ENCODE measurements at regions not wholly inside any gene's neighbourhood (a gene's known extent, or its start where the extent isn't known, plus 50 kb on each side); places are given as distances from the start of the nearest gene placed in this dataset.

DNA sequence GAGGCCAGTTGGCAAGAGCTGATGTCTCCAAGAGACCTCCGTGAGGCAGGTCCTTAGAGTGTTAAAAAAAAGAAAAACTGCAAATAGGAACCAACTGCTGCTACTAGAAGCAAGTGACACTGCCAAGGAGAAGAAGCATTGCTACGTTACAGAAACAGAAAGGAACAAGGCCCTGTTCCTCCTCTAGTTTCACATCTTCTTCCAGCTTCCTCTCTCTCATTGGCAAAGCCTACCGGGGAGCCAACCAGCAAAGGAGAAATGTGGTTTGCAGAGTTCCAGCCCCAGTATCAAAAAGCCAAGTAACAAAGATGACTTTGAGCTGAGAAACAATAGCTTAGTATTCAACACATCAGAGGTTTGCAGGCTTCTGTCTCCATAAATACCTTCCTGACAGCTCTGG, 145.9 kb downstream of the PRELID2 start:
- no peaks in the 10 kb centered on the region for H3K36me3 ChIP-seq
- H3K4me1 ChIP-seq, result no peaks in the 10 kb centered on the region
- no peaks in the 10 kb centered on the region for H3K9me3 ChIP-seq
- H3K27me3 ChIP-seq, result no peaks in the 10 kb centered on the region
- TF ChIP-seq, protein P1, sequence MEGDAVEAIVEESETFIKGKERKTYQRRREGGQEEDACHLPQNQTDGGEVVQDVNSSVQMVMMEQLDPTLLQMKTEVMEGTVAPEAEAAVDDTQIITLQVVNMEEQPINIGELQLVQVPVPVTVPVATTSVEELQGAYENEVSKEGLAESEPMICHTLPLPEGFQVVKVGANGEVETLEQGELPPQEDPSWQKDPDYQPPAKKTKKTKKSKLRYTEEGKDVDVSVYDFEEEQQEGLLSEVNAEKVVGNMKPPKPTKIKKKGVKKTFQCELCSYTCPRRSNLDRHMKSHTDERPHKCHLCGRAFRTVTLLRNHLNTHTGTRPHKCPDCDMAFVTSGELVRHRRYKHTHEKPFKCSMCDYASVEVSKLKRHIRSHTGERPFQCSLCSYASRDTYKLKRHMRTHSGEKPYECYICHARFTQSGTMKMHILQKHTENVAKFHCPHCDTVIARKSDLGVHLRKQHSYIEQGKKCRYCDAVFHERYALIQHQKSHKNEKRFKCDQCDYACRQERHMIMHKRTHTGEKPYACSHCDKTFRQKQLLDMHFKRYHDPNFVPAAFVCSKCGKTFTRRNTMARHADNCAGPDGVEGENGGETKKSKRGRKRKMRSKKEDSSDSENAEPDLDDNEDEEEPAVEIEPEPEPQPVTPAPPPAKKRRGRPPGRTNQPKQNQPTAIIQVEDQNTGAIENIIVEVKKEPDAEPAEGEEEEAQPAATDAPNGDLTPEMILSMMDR (IDR thresholded peaks at IDR 0.05), result no peak
- no peak overlapping the region for H3K4me3 ChIP-seq
- no peak for DNase-seq (ENCODE audit: low spot score)
- H3K27ac ChIP-seq, result no peak overlapping the region

DNA sequence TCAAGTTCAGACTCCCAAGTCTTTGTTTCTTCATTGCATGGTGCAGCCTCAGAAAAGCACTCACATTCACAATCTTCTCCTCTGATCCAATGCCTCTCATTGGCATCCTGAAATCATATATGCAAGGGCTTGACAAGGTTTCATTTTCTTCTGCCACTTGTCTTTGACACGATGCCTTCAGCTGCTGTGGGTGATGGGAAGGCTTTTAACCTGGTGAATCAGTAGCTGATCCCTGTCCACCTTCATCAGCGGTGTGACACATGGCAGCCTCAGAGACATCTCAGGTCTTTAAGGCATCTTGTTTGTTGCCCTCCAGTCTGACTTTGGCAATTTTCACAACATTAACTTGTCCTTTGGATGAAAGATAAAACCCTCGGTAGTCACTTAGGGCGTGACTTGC, 147.2 kb downstream of the PRELID2 start:
- no peak for DNase-seq (ENCODE audit: low spot score)
- H3K4me1 ChIP-seq, result no peaks in the 10 kb centered on the region
- TF ChIP-seq, protein P1 (IDR thresholded peaks at IDR 0.05), result no peak
- no peak overlapping the region for H3K4me3 ChIP-seq
- no peaks in the 10 kb centered on the region for H3K27me3 ChIP-seq
- H3K27ac ChIP-seq, result no peak overlapping the region
- no peaks in the 10 kb centered on the region for H3K9me3 ChIP-seq
- no peaks in the 10 kb centered on the region for H3K36me3 ChIP-seq

DNA sequence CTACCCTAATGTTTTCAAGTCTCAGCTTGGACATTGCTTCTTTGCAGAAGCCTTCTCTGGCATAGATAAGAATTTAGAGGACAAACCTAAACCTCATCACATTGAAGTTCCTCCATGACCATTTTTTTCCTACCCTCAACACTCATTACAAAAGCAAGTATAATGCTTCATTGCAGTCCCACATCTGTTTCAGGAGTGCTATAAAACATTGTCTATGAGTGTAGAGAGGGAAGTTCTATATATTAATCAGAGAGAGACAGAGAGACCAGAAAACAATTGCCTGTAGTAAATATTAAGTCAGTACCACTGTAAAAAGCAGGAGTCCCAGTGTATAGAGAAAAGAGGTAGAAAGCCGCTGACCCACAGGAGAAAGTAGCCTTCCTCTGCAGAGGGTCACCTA, 149.7 kb downstream of the PRELID2 start:
- no peak overlapping the region for H3K4me3 ChIP-seq
- H3K4me1 ChIP-seq, result peaks cover 0 to 17% of the 10 kb centered on the region in 2 donors
- no peaks in the 10 kb centered on the region for H3K9me3 ChIP-seq
- H3K27ac ChIP-seq, result no peak overlapping the region
- no peak for DNase-seq (ENCODE audit: low spot score)
- no peaks in the 10 kb centered on the region for H3K27me3 ChIP-seq
- H3K36me3 ChIP-seq, result no peaks in the 10 kb centered on the region
- TF ChIP-seq, protein P1 (IDR thresholded peaks at IDR 0.05), result no peak

DNA sequence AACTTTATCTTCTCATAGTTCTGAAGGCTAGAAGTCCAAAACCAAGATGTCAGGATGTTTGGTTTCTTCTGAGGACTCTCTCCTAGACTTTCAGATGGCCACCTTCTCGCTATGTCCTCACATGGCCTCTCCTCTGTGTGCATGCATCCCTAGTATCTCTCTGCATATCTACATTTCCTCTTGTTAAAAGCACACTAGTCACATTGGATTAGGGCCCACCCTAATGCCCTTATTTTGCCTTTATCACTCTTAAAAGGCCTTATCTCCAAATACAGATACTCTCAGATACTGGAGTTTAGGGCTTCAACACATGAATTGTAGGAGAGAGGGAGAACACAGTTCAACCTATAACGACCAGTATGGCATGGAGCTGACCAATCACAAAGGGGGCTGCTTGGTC, 151.7 kb downstream of the PRELID2 start:
- peaks cover 0 to 20% of the 10 kb centered on the region in 2 donors for H3K4me1 ChIP-seq
- no peaks in the 10 kb centered on the region for H3K36me3 ChIP-seq
- TF ChIP-seq, protein P1 (IDR thresholded peaks at IDR 0.05), result no peak
- no peaks in the 10 kb centered on the region for H3K27me3 ChIP-seq
- H3K9me3 ChIP-seq, result no peaks in the 10 kb centered on the region
- no peak overlapping the region for H3K4me3 ChIP-seq
- H3K27ac ChIP-seq, result no peak overlapping the region
- no peak for DNase-seq (ENCODE audit: low spot score)

DNA sequence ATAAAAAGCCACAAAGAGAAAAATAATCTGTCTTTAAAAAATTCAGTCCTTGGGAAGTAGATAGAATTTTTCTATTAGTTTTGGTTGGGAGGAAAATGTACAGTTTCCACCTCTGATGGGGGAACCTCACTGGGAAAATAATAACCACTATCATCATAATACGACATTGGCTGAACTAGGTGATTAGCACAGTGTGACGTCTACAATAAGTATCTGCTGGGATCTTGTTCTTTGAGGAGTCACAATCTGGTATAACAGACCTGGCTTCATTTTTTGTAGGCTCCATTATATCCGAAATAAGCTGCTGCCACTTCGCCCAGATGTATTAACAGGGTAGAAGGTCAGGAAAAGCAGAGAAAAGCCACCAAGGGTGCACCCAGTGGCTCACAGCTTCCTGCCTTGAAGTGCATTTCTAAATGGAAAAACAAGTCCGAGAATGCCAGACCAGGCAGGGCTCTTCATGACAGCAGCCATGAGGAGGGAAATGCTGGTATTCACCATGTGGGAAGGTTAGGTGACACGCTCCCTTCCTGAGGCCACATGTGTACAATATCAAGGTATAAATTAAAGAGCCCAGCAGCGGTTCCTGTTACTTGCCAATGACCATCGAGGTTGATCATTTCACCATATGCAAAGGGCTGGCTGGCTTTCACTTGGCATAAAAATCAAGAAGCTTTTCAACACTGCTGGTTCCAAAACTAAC, 152.8 kb downstream of the PRELID2 start:
- TF ChIP-seq, protein P1 (IDR thresholded peaks at IDR 0.05), result no peak
- H3K4me3 ChIP-seq, result no peak overlapping the region
- H3K4me1 ChIP-seq, result peaks cover 0 to 20% of the 10 kb centered on the region in 2 donors
- H3K27ac ChIP-seq, result no peak overlapping the region
- H3K36me3 ChIP-seq, result no peaks in the 10 kb centered on the region
- H3K27me3 ChIP-seq, result no peaks in the 10 kb centered on the region
- DNase-seq (ENCODE audit: low spot score), result peak; percentile 59
- H3K9me3 ChIP-seq, result no peaks in the 10 kb centered on the region

DNA sequence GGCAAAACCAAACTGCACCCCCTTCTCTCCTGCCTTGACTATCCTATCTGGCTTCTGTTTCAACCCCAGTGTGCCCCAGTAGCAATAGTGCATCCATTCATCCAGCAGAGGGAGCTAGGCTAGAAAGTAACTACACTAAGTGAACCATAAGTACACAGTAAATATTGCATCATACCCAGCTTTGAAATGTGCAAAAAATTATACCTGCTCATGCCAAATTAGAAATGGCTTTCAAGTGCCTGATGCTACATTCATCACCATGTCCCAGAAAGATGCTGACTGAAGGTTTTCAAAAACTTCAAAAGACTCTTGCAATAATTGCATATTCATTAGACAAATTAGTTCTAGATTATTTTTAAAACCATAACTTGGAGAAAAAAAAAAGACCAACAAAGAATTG, 153.5 kb downstream of the PRELID2 start:
- Histone ChIP-seq H3K27ac (no peak overlapping the region), H3K36me3 (no peaks in the 10 kb centered on the region), H3K9me3 (no peaks in the 10 kb centered on the region), H3K4me3 (no peak overlapping the region), H3K27me3 (no peaks in the 10 kb centered on the region), H3K4me1 (peaks cover 0 to 20% of the 10 kb centered on the region in 2 donors)
- peak; percentile 71 for DNase-seq (ENCODE audit: low spot score)
- TF ChIP-seq, protein P1 (IDR thresholded peaks at IDR 0.05), result peak; percentile 52 to 76

All from right atrium auricular region (tissue), 2 donors.